ENCODE measurements at regions not wholly inside any gene's neighbourhood (a gene's known extent, or its start where the extent isn't known, plus 50 kb on each side); places are given as distances from the start of the nearest gene placed in this dataset.

DNA sequence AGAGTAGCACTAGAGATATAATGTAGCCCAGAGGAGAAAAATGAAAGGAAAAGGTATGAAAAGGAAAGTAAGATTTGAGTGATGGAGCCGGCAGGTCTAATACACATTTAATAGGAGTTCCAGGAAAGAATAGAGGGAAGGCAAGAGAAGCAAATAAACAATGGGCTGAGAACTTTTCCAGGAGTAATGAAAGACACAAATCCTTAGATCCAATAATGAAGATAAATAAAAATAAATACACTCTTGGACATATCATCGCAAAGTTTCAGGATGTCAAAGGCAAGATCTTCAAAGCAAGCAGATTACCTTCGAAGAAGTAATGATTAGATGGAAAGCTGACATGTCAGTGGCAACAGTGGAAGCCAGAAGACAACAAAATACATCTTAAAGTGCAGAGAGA is 102.0 kb upstream of the YWHAQ start:
- H3K4me3 ChIP-seq (ENCODE audit: low read depth, low read length): no peak overlapping the region
- TF ChIP-seq, protein P1, sequence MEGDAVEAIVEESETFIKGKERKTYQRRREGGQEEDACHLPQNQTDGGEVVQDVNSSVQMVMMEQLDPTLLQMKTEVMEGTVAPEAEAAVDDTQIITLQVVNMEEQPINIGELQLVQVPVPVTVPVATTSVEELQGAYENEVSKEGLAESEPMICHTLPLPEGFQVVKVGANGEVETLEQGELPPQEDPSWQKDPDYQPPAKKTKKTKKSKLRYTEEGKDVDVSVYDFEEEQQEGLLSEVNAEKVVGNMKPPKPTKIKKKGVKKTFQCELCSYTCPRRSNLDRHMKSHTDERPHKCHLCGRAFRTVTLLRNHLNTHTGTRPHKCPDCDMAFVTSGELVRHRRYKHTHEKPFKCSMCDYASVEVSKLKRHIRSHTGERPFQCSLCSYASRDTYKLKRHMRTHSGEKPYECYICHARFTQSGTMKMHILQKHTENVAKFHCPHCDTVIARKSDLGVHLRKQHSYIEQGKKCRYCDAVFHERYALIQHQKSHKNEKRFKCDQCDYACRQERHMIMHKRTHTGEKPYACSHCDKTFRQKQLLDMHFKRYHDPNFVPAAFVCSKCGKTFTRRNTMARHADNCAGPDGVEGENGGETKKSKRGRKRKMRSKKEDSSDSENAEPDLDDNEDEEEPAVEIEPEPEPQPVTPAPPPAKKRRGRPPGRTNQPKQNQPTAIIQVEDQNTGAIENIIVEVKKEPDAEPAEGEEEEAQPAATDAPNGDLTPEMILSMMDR (IDR thresholded peaks at IDR 0.05; ENCODE audit: borderline replicate concordance, insufficient read depth, low read depth, low read length): no peak

DNA sequence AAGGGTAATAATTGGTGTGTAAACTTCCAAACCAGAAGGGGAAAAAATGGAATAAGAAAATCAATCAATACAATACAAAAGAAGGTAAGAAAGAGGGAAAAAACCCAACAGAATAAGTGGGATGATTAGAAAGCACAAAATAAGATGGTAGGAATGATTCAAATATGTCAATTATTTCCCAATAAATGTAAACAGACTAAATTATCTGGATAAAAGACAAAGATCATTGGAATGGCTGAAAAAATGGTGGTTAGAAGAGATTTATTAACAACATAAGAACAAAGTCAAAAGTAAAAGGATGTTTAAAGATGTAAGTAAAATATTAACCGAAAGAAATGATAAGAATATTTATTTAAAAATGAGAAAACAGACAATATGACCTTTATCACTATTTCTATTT is 103.5 kb upstream of the YWHAQ start:
- no peak overlapping the region for H3K4me3 ChIP-seq (ENCODE audit: low read depth, low read length)
- TF ChIP-seq, protein P1 (IDR thresholded peaks at IDR 0.05; ENCODE audit: borderline replicate concordance, insufficient read depth, low read depth, low read length): no peak

DNA sequence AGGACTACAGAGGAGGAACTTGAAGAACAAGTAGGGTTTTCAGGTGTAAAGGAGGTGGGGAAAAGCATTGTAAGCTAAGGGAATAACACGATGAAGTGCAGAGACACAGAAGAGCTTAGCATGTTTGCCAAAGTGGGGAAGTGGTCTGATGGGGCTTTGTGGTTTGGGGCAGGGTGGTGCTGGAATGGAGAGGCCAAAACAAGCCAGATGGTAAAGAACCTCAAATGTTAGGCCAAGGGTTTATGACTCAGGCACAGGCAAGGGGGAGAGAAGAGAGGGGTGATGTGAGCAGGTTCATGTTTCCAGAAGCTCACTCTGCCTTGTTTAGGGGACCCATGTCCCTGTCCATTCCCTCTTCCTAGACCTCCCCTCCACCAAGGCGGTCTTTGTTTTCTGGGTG is 104.5 kb upstream of the YWHAQ start:
- TF ChIP-seq, protein P1 (IDR thresholded peaks at IDR 0.05; ENCODE audit: borderline replicate concordance, insufficient read depth, low read depth, low read length): no peak
- H3K4me3 ChIP-seq (ENCODE audit: low read depth, low read length): no peak overlapping the region

DNA sequence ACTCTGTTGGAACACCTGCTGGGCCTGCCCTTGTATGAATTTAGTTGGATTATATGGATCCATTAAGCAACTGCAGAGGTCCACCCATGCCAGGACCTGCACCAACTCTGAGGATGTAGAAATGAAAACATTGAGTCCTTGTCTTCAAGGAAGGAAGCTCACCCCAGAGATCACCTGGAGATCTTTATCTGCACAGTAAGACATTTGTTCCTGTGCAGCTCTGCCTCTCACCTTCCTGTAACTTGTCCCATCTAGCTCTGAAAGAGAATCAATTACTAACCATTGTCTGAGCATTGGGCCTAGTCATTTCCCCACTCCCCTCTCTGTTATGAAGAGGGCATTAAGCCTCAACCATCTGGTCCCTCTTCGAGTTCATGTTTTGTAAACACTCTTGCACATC is 105.2 kb upstream of the YWHAQ start:
- TF ChIP-seq, protein P1 (IDR thresholded peaks at IDR 0.05; ENCODE audit: borderline replicate concordance, insufficient read depth, low read depth, low read length): no peak
- H3K4me3 ChIP-seq (ENCODE audit: low read depth, low read length): no peak overlapping the region

DNA sequence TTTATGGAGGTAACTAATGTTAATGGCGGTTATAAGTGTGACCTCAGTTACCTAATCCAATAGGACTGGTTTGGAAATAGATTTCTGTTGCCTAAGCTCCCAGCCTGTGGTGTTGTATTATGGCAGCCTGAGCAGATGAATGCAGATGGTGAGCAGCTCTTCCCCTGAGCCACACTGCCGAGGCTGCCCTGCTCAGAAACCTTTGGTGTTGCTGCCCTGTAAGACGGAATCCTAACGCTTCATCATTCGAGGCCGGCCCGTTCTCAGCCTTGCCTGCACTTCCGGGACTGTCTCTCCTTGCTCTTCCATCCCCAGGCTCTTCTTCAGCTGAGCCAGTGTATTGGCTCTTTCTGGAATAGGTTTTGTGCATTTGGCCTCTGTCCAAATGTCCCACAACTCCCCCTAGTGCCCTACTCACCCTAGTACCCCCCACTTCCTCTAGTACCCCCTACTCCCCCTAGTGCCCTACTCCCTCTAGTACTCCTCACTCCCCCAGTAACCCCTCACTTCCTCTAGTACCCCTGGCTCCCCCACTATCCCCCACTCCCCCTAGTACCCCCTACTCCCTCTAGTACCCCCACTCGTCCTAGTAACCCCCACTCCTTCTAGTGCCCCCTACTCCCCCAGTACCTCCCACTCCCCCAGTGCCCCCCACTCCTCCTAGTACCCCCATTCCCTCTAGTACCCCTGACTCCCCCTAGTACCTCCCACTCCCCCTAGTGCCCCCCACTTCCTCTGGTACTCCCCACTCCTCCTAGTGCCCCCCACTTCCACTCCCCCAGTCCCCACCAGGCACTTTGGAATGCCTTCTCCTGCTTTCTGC is 106.0 kb upstream of the TAF1B start:
- TF ChIP-seq, protein P1 (IDR thresholded peaks at IDR 0.05; ENCODE audit: borderline replicate concordance, insufficient read depth, low read depth, low read length): peak; percentile 31; the same call in 1 of the 2 replicates

DNA sequence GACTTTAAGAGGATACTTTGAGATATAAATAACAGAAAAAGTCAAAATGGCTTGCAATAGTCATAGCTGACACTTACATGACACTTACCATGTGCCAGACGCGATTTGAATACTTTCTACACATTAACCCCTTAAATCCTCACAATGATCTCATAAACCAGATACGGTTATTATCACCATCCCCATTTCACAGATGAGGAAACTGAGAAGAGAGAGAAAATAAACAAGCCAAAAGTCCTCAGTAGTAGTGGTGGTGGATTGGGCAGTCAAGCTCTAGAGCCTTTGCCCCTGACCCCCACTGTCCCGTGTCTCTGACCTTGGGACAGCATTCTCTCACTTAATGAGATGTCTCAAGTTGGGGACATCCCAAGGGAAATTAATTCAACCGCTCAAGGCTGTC is 105.2 kb upstream of the TAF1B start:
- TF ChIP-seq, protein P1 (IDR thresholded peaks at IDR 0.05; ENCODE audit: borderline replicate concordance, insufficient read depth, low read depth, low read length): no peak
- H3K4me3 ChIP-seq (ENCODE audit: low read depth, low read length): no peak overlapping the region

More for the DNA sequence above, 106.0 kb upstream of the TAF1B start:
- no peak overlapping the region for H3K4me3 ChIP-seq (ENCODE audit: low read depth, low read length)

All from GM12875 (cell line).